Mucosa of stomach (tissue), 1 donor: ENCODE measurements at regions not wholly inside any gene's neighbourhood (a gene's known extent, or its start where the extent isn't known, plus 50 kb on each side); places are given as distances from the start of the nearest gene placed in this dataset.

Experiments
- H3K27me3 ChIP-seq: one replicate; pipeline ENCODE4 v1.7.0; 2013; ENCODE audit warnings: mild to moderate bottlenecking, low read length; ENCODE audit not compliant: control insufficient read depth, insufficient read depth
- H3K36me3 ChIP-seq: one replicate; pipeline ENCODE4 v1.7.0; 2013; ENCODE audit warnings: low read length; ENCODE audit not compliant: control insufficient read depth, insufficient read depth
- H3K4me1 ChIP-seq: one replicate; pipeline ENCODE4 v1.7.0; 2013; ENCODE audit warnings: mild to moderate bottlenecking, low read length; ENCODE audit not compliant: control insufficient read depth, insufficient read depth
- H3K4me3 ChIP-seq: one replicate; pipeline ENCODE4 v1.7.0; 2013; ENCODE audit warnings: low read length
- H3K9ac ChIP-seq: one replicate; pipeline ENCODE4 v1.7.0; 2013; ENCODE audit warnings: mild to moderate bottlenecking, low read length, moderate library complexity
- H3K9me3 ChIP-seq: one replicate; pipeline ENCODE4 v1.7.0; 2013; ENCODE audit warnings: mild to moderate bottlenecking, low read length, moderate library complexity; ENCODE audit not compliant: control insufficient read depth
- donor health status: Pancreatic carcinoma.

- H3K4me3 ChIP-seq: no peak overlapping the region
- H3K4me1 ChIP-seq: no peaks in the 10 kb centered on the region
- H3K9me3 ChIP-seq: no peaks in the 10 kb centered on the region
- H3K36me3 ChIP-seq: no peaks in the 10 kb centered on the region
- H3K9ac ChIP-seq: no peak overlapping the region
- no peaks in the 10 kb centered on the region for H3K27me3 ChIP-seq
Observed at GRCh38 chr9:20031836-20032235, 243.0 kb upstream of the SLC24A2 start.

- H3K36me3 ChIP-seq: no peaks in the 10 kb centered on the region
- H3K4me1 ChIP-seq: no peaks in the 10 kb centered on the region
- no peak overlapping the region for H3K4me3 ChIP-seq
- no peaks in the 10 kb centered on the region for H3K9me3 ChIP-seq
- H3K27me3 ChIP-seq: no peaks in the 10 kb centered on the region
- no peak overlapping the region for H3K9ac ChIP-seq
Observed at GRCh38 chr9:20030671-20031070, 241.8 kb upstream of the SLC24A2 start.

GRCh38 chr9:20030221-20030620 is 241.4 kb upstream of the SLC24A2 start:
- H3K4me3 ChIP-seq: no peak overlapping the region
- no peaks in the 10 kb centered on the region for H3K9me3 ChIP-seq
- no peaks in the 10 kb centered on the region for H3K36me3 ChIP-seq
- no peaks in the 10 kb centered on the region for H3K4me1 ChIP-seq
- H3K9ac ChIP-seq: no peak overlapping the region
- H3K27me3 ChIP-seq: no peaks in the 10 kb centered on the region

- no peaks in the 10 kb centered on the region for H3K27me3 ChIP-seq
- no peaks in the 10 kb centered on the region for H3K4me1 ChIP-seq
- H3K9ac ChIP-seq: no peak overlapping the region
- H3K9me3 ChIP-seq: no peaks in the 10 kb centered on the region
- no peak overlapping the region for H3K4me3 ChIP-seq
- no peaks in the 10 kb centered on the region for H3K36me3 ChIP-seq
Observed at GRCh38 chr9:20028849-20029231, 240.0 kb upstream of the SLC24A2 start.

- H3K27me3 ChIP-seq: no peaks in the 10 kb centered on the region
- H3K9ac ChIP-seq: no peak overlapping the region
- H3K4me3 ChIP-seq: no peak overlapping the region
- no peaks in the 10 kb centered on the region for H3K9me3 ChIP-seq
- H3K36me3 ChIP-seq: no peaks in the 10 kb centered on the region
- H3K4me1 ChIP-seq: no peaks in the 10 kb centered on the region
Observed at GRCh38 chr9:20028192-20028848, 239.5 kb upstream of the SLC24A2 start.

GRCh38 chr9:20023961-20024571 is 235.2 kb upstream of the SLC24A2 start:
- Histone ChIP-seq H3K4me3 (no peak overlapping the region), H3K9ac (no peak overlapping the region), H3K9me3 (no peaks in the 10 kb centered on the region), H3K36me3 (no peaks in the 10 kb centered on the region), H3K27me3 (no peaks in the 10 kb centered on the region), H3K4me1 (no peaks in the 10 kb centered on the region)

- no peaks in the 10 kb centered on the region for H3K9me3 ChIP-seq
- no peaks in the 10 kb centered on the region for H3K4me1 ChIP-seq
- H3K36me3 ChIP-seq: no peaks in the 10 kb centered on the region
- no peak overlapping the region for H3K4me3 ChIP-seq
- H3K9ac ChIP-seq: no peak overlapping the region
- H3K27me3 ChIP-seq: no peaks in the 10 kb centered on the region
Observed at GRCh38 chr9:20023210-20023905, 234.5 kb upstream of the SLC24A2 start.

GRCh38 chr9:20022410-20022809 is 233.6 kb upstream of the SLC24A2 start:
- Histone ChIP-seq H3K36me3 (no peaks in the 10 kb centered on the region), H3K4me1 (no peaks in the 10 kb centered on the region), H3K27me3 (no peaks in the 10 kb centered on the region), H3K4me3 (no peak overlapping the region), H3K9ac (no peak overlapping the region), H3K9me3 (no peaks in the 10 kb centered on the region)

- no peaks in the 10 kb centered on the region for H3K36me3 ChIP-seq
- H3K27me3 ChIP-seq: no peaks in the 10 kb centered on the region
- H3K4me3 ChIP-seq: no peak overlapping the region
- H3K4me1 ChIP-seq: no peaks in the 10 kb centered on the region
- no peak overlapping the region for H3K9ac ChIP-seq
- H3K9me3 ChIP-seq: no peaks in the 10 kb centered on the region
Observed at GRCh38 chr9:20016611-20017010, 227.8 kb upstream of the SLC24A2 start.

GRCh38 chr9:20015427-20015931 is 226.6 kb upstream of the SLC24A2 start:
- Histone ChIP-seq H3K9ac (no peak overlapping the region), H3K4me1 (no peaks in the 10 kb centered on the region), H3K27me3 (no peaks in the 10 kb centered on the region), H3K4me3 (no peak overlapping the region), H3K36me3 (no peaks in the 10 kb centered on the region), H3K9me3 (no peaks in the 10 kb centered on the region)

- H3K9me3 ChIP-seq: no peaks in the 10 kb centered on the region
- H3K4me3 ChIP-seq: no peak overlapping the region
- H3K4me1 ChIP-seq: no peaks in the 10 kb centered on the region
- H3K36me3 ChIP-seq: no peaks in the 10 kb centered on the region
- no peak overlapping the region for H3K9ac ChIP-seq
- H3K27me3 ChIP-seq: no peaks in the 10 kb centered on the region
Observed at GRCh38 chr9:20014168-20014567, 225.3 kb upstream of the SLC24A2 start.

GRCh38 chr9:20012232-20012631 is 223.4 kb upstream of the SLC24A2 start:
- no peak overlapping the region for H3K4me3 ChIP-seq
- no peaks in the 10 kb centered on the region for H3K9me3 ChIP-seq
- H3K27me3 ChIP-seq: no peaks in the 10 kb centered on the region
- H3K4me1 ChIP-seq: no peaks in the 10 kb centered on the region
- H3K36me3 ChIP-seq: no peaks in the 10 kb centered on the region
- H3K9ac ChIP-seq: no peak overlapping the region
